DOHH2 (cell line): ENCODE measurements at regions not wholly inside any gene's neighbourhood (a gene's known extent, or its start where the extent isn't known, plus 50 kb on each side); places are given as distances from the start of the nearest gene placed in this dataset.

Experiments
- H3F3A ChIP-seq: fragments of 200-600 bp; sonication (generic), shearing (Covaris generic); 2 replicates; pipeline ENCODE4 v1.6.0; 2016; ENCODE audit warnings: antibody characterized with exemption, mild to moderate bottlenecking; ENCODE audit not compliant: control insufficient read depth, insufficient read depth
- H3K27ac ChIP-seq: fragments of 200-600 bp; sonication (generic); 2 replicates; pipeline ENCODE4 v1.5.1; 2014; ENCODE audit warnings: low read depth, mild to moderate bottlenecking, low read length, moderate library complexity
- H3K27me3 ChIP-seq: fragments of 200-600 bp; sonication (generic); 2 replicates; pipeline ENCODE4 v1.6.1; 2014; ENCODE audit warnings: mild to moderate bottlenecking, low read length, mixed read lengths; ENCODE audit not compliant: control insufficient read depth
- H3K36me3 ChIP-seq: fragments of 200-600 bp; sonication (generic); 2 replicates; pipeline ENCODE4 v1.6.1; 2014; ENCODE audit warnings: mild to moderate bottlenecking, low read length, moderate library complexity, mixed read lengths; ENCODE audit not compliant: control insufficient read depth
- H3K4me1 ChIP-seq: fragments of 200-600 bp; sonication (generic); 2 replicates; pipeline ENCODE4 v1.6.1; 2014; ENCODE audit warnings: mild to moderate bottlenecking, low read length, mixed read lengths; ENCODE audit not compliant: control insufficient read depth
- H3K4me2 ChIP-seq: fragments of 200-600 bp; sonication (generic); 2 replicates; pipeline ENCODE4 v1.6.0; 2014; ENCODE audit warnings: mild to moderate bottlenecking, low read length, moderate library complexity
- H3K4me3 ChIP-seq: fragments of 200-600 bp; sonication (generic); 2 replicates; pipeline ENCODE4 v1.5.1; 2014; ENCODE audit warnings: mild to moderate bottlenecking, low read length, mixed read lengths
- H3K79me2 ChIP-seq: fragments of 200-600 bp; sonication (generic); 2 replicates; pipeline ENCODE4 v1.6.1; 2014; ENCODE audit warnings: mild to moderate bottlenecking, low read length, mixed read lengths; ENCODE audit not compliant: control insufficient read depth
- H3K9me2 ChIP-seq: fragments of 200-600 bp; sonication (generic); replicated peaks from 2 replicates; pipeline ENCODE4 v1.6.1; 2014; ENCODE audit warnings: mild to moderate bottlenecking, low read length, mixed read lengths; ENCODE audit not compliant: control insufficient read depth
- H3K9me3 ChIP-seq: fragments of 200-600 bp; sonication (generic); 2 replicates; pipeline ENCODE4 v1.6.1; 2014; ENCODE audit warnings: antibody characterized with exemption, low read length, mixed read lengths; ENCODE audit not compliant: control insufficient read depth, insufficient read depth
- H4K20me1 ChIP-seq: fragments of 200-600 bp; sonication (generic); 2 replicates; pipeline ENCODE4 v1.6.0; 2014; ENCODE audit warnings: low read depth, mild to moderate bottlenecking, antibody characterized with exemption, low read length, moderate library complexity; ENCODE audit not compliant: control insufficient read depth, insufficient read depth
- CTCF ChIP-seq: fragments of 200-600 bp; sonication (generic); IDR thresholded peaks from one replicate; pipeline ENCODE4 v1.5.1; 2014; ENCODE audit warnings: antibody characterized with exemption, mild to moderate bottlenecking, low read depth, low read length; ENCODE audit not compliant: poor library complexity, severe bottlenecking
- EZH2phosphoT487 ChIP-seq: fragments of 200-600 bp; sonication (generic); IDR thresholded peaks from 2 replicates; pipeline ENCODE4 v1.6.1; 2017; ENCODE audit warnings: borderline replicate concordance, mild to moderate bottlenecking, antibody characterized with exemption, low read length, moderate library complexity, mixed read lengths

GRCh38 chr5:164255598-164256213, 750.3 kb downstream of the MAT2B start:
- no peaks in the 10 kb centered on the region for H3K4me1 ChIP-seq
- no peaks in the 10 kb centered on the region for H3K36me3 ChIP-seq
- no peak overlapping the region for H3K4me2 ChIP-seq
- no peak overlapping the region for H3K27ac ChIP-seq
- no peaks in the 10 kb centered on the region for H3K79me2 ChIP-seq
- H3K27me3 ChIP-seq, result no peaks in the 10 kb centered on the region
- no peaks in the 10 kb centered on the region for H3K9me2 ChIP-seq
- H3K4me3 ChIP-seq, result no peak overlapping the region
- no peaks in the 10 kb centered on the region for H4K20me1 ChIP-seq
- TF ChIP-seq EZH2phosphoT487, result no peak
- TF ChIP-seq CTCF, result no peak
- no peaks in the 10 kb centered on the region for H3K9me3 ChIP-seq
- no peaks in the 10 kb centered on the region for H3F3A ChIP-seq

GRCh38 chr5:164256351-164256750, 750.9 kb downstream of the MAT2B start:
- H4K20me1 ChIP-seq, result no peaks in the 10 kb centered on the region
- TF ChIP-seq EZH2phosphoT487 (no peak), CTCF (no peak)

GRCh38 chr5:164256954-164257353, 751.5 kb downstream of the MAT2B start:
- Histone ChIP-seq H3K4me2 (no peak overlapping the region), H3K27me3 (no peaks in the 10 kb centered on the region), H3K4me1 (no peaks in the 10 kb centered on the region), H3K9me2 (no peaks in the 10 kb centered on the region), H3K36me3 (no peaks in the 10 kb centered on the region), H3F3A (no peaks in the 10 kb centered on the region), H3K4me3 (no peak overlapping the region), H4K20me1 (no peaks in the 10 kb centered on the region), H3K27ac (no peak overlapping the region), H3K9me3 (no peaks in the 10 kb centered on the region), H3K79me2 (no peaks in the 10 kb centered on the region)
- TF ChIP-seq EZH2phosphoT487, result no peak
- TF ChIP-seq CTCF, result no peak

More at GRCh38 chr5:164256351-164256750, 750.9 kb downstream of the MAT2B start:
- H3K9me2 ChIP-seq, result no peaks in the 10 kb centered on the region
- no peaks in the 10 kb centered on the region for H3K36me3 ChIP-seq
- H3K27ac ChIP-seq, result no peak overlapping the region
- H3K4me2 ChIP-seq, result no peak overlapping the region
- H3K4me1 ChIP-seq, result no peaks in the 10 kb centered on the region
- no peaks in the 10 kb centered on the region for H3F3A ChIP-seq
- no peaks in the 10 kb centered on the region for H3K9me3 ChIP-seq
- no peaks in the 10 kb centered on the region for H3K79me2 ChIP-seq
- no peaks in the 10 kb centered on the region for H3K27me3 ChIP-seq
- no peak overlapping the region for H3K4me3 ChIP-seq
